Peyer's patch (tissue), 4 donors: ENCODE measurements at regions not wholly inside any gene's neighbourhood (a gene's known extent, or its start where the extent isn't known, plus 50 kb on each side); places are given as distances from the start of the nearest gene placed in this dataset.

ENCODE experiments used
- POLR2A ChIP-seq, 2 donors: fragments of 450-650 bp; IDR thresholded peaks; one replicate each; pipeline ENCODE4 v1.5.1; 2017; ENCODE audit warnings: antibody characterized with exemption in 2 of 2, mild to moderate bottlenecking in 2 of 2, moderate library complexity in 2 of 2
- TF ChIP-seq, protein P1 (sequence below), 6 experiments: fragments of 450-650 bp in 4 of 6; fragments of 200-600 bp in 2 of 6; sonication (generic) in 1 of 6; IDR thresholded peaks; one replicate each; pipeline ENCODE4 v1.5.1; 2017 to 2019; ENCODE audit warnings: antibody characterized with exemption in 6 of 6, mild to moderate bottlenecking in 3 of 6, moderate library complexity in 1 of 6

- TF ChIP-seq, protein P1, sequence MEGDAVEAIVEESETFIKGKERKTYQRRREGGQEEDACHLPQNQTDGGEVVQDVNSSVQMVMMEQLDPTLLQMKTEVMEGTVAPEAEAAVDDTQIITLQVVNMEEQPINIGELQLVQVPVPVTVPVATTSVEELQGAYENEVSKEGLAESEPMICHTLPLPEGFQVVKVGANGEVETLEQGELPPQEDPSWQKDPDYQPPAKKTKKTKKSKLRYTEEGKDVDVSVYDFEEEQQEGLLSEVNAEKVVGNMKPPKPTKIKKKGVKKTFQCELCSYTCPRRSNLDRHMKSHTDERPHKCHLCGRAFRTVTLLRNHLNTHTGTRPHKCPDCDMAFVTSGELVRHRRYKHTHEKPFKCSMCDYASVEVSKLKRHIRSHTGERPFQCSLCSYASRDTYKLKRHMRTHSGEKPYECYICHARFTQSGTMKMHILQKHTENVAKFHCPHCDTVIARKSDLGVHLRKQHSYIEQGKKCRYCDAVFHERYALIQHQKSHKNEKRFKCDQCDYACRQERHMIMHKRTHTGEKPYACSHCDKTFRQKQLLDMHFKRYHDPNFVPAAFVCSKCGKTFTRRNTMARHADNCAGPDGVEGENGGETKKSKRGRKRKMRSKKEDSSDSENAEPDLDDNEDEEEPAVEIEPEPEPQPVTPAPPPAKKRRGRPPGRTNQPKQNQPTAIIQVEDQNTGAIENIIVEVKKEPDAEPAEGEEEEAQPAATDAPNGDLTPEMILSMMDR (IDR thresholded peaks at IDR 0.05), result no peak
- no peak for TF ChIP-seq POLR2A (IDR thresholded peaks at IDR 0.05)
These were observed 85.6 kb upstream of the SRSF6 start for GRCh38 chr20:43372051-43372450.
